GM19043 (cell line): ENCODE measurements at regions not wholly inside any gene's neighbourhood (a gene's known extent, or its start where the extent isn't known, plus 50 kb on each side); places are given as distances from the start of the nearest gene placed in this dataset.
"Not testable (repeated sequence)": the region's sequence is repeated elsewhere in the genome, so short reads cannot be mapped to it uniquely, and the experiment has no call there.

Experiments used
- ATAC-seq: cut with Tn5 transposase; IDR thresholded peaks from one replicate; pipeline ENCODE4 v1.9.1; 2021; ENCODE audit warnings: low read depth; ENCODE audit not compliant: unreplicated experiment

DNA sequence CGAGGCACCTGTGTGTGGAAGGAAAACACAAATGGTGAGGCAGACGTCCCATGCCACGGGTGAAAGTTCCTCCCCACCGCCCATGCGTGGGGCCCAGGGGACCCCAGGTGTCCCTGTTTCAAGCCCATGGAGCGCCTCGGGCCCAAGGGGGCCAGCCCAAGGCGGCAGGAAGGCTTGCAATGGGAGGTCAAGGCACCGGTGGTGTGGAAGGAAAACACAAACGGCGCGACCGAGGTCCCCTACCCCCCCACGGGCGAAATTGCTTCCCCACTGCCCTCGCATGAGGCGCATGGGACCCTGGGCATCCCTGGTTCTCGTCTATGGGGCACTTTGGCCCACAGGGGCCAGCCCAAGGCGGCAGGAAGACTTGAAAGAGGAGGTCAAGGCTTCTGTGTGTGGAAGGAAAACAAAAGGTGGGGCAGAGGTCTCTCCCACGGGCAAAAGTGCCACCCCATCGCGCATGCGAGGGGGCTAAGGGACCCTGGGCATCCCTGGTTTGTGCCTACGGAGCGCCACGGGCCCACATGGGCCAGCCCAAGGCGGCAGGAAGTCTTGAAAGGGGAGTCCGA lies 379.4 kb downstream of the ALG10 start:
- no peak for ATAC-seq

- no peak for ATAC-seq
Observed at GRCh38 chr12:34402228-34402898, 380.1 kb downstream of the ALG10 start.

DNA sequence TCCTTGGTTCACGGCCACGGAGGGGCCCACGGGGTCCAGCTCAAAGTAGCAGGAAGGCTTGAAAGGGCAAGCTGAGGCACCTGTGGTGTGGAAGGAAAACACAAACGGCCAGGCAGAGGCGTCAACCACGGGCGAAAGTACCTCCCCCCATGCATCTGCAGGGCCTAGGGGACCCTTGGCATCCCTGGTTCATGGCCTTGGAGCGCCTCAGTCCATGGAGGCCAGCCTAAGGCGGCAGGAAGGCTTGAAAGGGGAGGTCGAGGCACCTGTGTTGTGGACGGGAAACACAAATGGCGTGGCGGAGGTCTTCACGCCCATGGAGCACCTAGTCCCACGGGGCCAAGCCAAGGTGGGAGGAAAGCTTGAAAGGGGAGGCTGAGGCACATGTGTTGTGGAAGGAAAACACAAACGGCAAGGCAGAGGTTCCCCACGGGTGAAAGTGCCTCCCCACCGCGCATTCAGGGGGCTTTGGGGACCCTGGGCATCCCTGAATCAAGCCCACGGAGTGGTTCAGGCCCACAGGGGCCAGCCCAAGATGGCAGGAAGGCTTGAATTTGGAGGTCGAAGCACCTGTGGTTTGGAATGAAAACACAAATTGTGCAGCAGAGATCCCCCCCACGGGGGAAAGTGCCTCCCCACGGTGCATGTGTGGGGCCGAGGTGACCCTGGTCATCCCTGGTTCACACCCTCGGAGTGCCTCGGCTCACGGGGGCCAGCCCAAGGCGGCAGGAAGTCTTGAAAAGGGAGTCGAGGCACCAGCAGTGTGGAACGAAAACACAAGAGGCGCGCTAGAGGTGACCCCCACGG lies 380.8 kb downstream of the ALG10 start:
- no peak for ATAC-seq

DNA sequence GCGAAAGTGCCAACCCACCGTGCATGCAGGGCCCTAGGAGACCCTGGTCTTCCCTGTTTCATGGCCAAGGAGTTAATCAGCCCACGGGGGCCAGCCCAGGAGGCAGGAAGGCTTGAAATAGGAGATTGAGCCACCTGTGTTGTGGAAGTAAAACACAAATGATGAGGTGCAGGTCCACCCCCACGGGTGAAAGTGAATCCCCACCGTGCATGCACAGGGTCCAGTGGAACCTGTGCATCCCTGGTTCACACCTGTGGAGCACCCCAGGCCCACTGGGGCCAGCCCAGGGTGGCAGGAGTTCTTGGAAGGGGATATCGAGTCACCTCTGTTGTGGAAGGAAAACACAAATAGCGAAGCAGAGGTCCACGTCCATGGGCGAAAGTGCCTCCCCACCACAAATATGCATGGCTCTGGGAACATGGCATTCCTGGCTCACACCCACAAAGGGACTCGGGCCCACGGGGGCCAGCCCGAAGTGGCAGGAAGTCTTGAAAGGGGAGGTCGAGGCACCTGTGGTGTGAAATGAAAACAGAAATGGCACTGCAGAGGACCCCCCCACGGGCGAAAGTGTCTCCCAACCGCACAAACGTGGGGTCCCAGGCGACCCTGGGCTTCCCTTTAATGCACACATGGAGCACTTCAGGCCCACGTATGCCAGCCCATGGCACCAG lies 381.5 kb downstream of the ALG10 start:
- no peak for ATAC-seq

GRCh38 chr12:34404377-34405285 lies 382.3 kb downstream of the ALG10 start:
- no peak for ATAC-seq

- no peak for ATAC-seq
Observed at GRCh38 chr12:34405286-34406227, 383.3 kb downstream of the ALG10 start.

- ATAC-seq, result no peak
Observed at GRCh38 chr12:34406228-34406995, 384.1 kb downstream of the ALG10 start.

DNA sequence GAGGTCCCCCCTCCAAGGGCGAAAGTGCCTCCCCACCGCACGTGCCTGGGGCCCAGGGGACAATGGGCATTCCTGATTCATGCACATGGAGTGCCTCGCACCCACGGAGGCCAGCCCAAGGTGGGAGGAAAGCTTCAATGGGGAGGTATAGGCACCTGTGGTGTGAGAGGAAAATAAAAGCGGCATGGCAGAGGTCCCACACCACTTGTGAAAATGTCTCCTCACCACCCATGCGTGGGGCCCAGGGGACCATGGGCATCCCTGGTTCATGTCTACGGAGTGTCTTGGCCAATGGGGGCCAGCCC lies 384.7 kb downstream of the ALG10 start:
- no peak for ATAC-seq

GRCh38 chr12:34407813-34408212 lies 385.5 kb downstream of the ALG10 start:
- ATAC-seq, result no peak

DNA sequence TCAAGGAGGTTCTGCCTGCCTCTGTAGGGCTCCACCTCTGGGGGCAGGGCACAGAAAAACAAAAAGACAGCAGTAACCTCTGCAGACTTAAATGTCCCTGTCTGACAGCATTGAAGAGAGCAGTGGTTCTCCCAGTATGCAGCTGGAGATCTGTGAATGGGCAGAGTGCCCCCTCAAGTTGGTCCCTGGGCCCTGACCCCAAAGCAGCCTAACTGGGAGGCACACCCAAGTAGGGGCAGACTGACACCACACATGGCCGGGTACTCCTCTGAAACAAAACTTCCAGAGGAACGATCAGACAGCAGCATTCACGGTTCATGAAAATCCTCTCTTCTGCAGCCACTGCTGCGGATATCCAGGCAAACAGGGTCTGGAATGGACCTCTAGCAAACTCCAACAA lies 409.2 kb downstream of the ALG10 start:
- not testable (repeated sequence) for ATAC-seq
